ENCODE measurements at regions not wholly inside any gene's neighbourhood (a gene's known extent, or its start where the extent isn't known, plus 50 kb on each side); places are given as distances from the start of the nearest gene placed in this dataset.
"Not testable (repeated sequence)": the region's sequence is repeated elsewhere in the genome, so short reads cannot be mapped to it uniquely, and the experiment has no call there.

- DNase-seq: no peak
Measured at GRCh38 chr5:40346901-40347300, 332.8 kb upstream of the PTGER4 start.

GRCh38 chr5:40338434-40338833 lies 341.3 kb upstream of the PTGER4 start:
- not testable (repeated sequence) for DNase-seq

DNA sequence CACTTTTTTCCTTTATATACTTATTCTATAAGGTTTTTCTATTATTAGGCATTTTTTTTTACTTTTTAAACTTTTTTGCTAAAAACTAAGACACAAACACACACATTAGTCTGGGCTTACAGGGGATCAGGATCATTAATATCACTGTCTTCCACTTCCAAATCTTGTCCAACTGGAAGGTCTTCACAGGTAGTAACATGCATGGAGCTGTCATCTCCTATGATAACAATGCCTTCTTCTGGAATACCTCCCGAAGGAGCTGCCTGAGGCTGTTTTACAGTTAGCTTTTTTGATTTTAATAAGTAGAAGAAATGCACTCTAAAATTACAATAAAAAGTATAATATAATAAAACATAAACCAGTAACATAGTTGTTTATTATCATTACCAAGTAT lies 345.5 kb upstream of the PTGER4 start:
- DNase-seq: no peak

DNA sequence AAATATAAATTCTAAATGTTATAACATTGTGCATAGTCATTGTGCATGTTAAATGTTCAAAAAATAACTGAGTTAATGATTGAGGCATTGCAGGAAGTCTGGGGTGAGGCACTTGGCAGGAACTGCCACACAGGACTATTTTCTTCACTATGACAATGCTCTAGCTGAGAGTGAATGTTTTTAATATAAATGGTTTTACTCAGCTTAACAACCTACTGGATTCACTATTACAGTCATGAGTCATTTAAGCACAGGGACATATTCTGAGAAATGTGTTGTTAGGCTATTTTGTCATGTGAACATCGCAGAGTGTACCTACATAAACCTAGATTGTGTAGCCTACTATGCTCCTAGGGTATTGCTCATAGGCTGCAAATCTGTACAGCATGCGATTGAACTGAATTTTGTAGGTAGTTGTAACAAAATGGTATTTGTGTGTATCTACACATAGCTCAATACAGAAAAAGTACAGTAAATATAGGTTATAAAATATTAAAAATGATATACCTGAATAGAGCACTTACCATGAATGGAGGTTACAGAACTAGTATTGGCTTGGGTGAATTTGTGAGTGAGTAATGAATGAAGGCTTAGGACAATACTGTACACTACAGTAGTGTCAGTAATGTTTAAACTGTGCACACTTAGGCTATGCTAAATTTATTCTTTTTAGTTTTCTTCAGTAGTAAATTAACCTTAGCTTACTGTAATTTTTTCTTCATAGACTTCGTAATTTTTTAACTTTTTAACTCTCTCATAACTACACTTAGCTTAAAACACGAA lies 346.1 kb upstream of the PTGER4 start:
- no peak for DNase-seq

- no peak for DNase-seq
Measured at GRCh38 chr5:40332970-40333369, 346.7 kb upstream of the PTGER4 start.

GRCh38 chr5:40331616-40332015 lies 348.1 kb upstream of the PTGER4 start:
- no peak for DNase-seq

- DNase-seq: no peak
Measured at GRCh38 chr5:40321514-40321913, 358.2 kb upstream of the PTGER4 start.

GRCh38 chr5:40318395-40318794 lies 361.3 kb upstream of the PTGER4 start:
- DNase-seq: no peak

DNA sequence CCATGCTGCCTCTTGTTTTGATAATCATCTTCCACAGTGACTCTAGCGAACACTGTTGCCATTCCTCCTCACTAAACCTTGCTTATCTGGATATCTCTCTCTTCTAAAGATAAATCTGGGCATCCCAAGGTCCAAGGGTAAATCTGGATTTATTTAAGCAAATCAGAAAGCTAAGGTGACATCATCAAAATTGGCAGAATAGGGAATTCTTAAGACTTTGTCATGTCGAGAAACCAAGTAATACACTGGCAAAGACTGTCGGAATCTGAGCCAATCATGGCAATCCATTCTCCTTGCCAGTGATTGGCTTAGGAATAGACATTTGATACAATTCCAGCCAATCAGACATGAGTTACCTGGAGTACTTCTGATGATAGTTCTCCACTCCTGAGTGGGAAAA lies 362.7 kb upstream of the PTGER4 start:
- no peak for DNase-seq

GRCh38 chr5:40315126-40315525 lies 364.6 kb upstream of the PTGER4 start:
- no peak for DNase-seq

GRCh38 chr5:40314275-40314674 lies 365.4 kb upstream of the PTGER4 start:
- no peak for DNase-seq

DNA sequence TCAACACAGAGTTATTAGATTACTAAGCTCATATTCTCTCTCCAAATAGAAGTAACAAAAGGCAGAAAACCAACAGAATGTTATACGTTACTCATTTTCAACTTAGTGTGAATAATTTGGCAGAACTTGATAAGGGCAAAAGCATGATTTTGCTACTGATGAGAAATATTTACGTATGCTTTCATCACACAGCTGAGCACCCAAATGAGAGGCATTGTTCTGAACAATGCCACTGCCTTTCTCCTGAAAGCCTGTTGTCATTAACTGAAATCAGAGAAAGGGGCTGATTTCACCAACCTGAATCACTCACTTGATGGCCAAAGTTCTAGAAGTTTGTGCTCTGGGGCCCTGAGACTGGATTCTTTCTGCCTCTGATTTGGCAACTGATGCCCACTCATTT lies 367.5 kb upstream of the PTGER4 start:
- DNase-seq: no peak

DNA sequence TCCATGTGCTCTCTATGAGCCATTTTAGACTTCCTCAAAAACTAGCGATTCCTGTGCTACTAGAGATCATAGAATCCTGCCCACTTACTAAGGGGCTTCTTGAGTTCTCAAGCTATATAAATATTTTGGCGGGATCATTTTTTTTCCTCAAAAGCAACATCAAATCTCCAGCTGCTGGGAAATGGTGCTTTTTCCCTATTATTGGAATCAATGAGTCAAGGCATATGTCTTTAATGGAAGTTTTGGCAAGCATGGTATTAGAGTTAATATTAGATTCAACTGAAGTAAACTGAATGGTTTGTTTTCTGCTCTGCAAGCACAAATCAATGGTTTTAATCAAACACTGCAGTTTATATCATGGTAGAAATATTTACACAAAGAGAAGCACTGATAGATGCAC lies 369.9 kb upstream of the PTGER4 start:
- DNase-seq: no peak

- no peak for DNase-seq
Measured at GRCh38 chr5:40308867-40309266, 370.8 kb upstream of the PTGER4 start.

DNA sequence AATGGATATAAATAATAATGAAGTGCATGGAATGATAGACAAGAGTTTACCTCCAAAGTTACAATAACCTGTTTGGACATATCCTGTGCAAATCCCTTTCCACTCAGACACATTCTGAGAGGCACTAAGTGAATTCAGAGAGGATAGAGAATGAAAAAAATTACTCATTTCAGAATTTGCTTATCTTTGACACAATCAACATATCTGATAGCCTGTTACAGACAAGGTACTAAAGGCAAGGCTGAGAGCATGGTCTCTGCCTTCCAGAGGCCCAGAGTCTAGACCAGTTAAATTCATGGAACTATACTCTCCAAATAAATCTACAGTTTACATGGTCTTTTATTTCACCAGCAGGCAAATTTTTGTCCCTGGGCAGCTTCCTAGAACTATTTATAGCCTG lies 371.8 kb upstream of the PTGER4 start:
- no peak for DNase-seq

- DNase-seq: no peak
Measured at GRCh38 chr5:40306869-40307487, 372.7 kb upstream of the PTGER4 start.

DNA sequence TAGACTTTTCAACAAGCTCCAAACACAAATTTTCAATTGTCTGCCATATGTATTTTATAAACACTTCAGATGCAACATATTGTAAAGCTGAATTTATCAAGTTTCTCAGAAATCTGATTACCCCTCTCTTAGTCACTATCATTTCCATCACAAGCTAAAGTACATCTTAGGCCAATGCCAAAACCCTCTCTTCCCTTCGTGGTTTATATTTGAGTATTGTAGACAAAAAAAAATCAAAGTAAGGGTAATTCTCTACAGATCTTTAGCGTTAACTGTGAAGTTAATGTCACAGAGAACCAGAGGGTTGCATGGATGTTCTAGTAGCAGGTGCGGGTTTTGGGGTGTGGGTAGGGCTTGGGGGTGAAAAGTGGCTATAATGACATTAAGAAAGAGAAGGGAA lies 387.7 kb upstream of the PTGER4 start:
- no peak for DNase-seq

DNA sequence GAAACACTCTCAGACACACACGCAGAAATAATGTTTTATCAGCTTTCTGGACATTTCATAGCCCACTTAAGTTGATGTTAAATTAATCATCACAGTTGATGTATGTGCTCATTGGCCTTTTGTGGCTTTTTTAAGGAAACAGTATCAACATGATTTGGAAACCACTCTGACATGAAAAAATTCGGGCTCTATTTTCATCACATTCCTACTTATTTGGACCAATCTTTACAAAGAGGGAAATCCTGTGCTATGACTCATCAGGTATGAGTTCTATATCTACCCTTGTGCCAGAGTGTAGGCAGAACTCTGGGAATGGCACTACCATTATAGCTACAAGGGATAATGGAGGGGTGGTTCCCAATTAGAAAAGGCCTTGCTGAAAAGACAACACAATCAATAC lies 388.4 kb upstream of the PTGER4 start:
- DNase-seq: no peak

DNA sequence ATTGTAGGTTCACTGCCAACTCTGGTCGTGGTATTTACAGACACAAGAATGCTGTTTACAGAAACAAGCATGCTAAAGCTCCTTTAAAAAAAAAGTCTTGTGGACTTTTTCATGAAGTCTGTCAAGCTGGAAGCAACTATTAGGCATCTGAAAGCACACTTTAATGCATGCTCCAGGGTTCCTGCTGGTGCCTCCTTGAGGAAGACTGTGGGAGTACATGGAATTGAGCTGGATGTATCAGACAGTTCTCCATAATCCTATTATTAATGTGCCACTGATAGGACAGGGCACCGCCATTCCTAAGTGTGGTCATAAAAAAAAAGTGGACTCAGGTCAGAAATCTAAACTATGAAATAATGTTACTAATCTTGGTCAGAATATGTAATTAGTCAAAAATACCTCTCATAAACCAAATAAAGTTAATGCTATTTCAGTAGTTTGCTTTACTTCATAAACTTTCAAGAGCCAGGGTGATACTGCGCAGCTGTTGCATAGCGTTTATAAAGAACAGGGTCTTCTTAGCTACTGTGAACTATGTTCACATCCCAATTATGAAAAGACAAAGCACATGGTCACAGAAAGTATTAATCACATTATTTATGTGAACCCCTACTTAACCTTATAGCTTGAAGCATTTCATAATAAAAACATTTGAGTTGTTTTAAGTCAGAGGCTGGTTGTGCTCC lies 390.8 kb upstream of the PTGER4 start:
- no peak for DNase-seq

GRCh38 chr5:40284863-40285262 lies 394.9 kb upstream of the PTGER4 start:
- no peak for DNase-seq

DNA sequence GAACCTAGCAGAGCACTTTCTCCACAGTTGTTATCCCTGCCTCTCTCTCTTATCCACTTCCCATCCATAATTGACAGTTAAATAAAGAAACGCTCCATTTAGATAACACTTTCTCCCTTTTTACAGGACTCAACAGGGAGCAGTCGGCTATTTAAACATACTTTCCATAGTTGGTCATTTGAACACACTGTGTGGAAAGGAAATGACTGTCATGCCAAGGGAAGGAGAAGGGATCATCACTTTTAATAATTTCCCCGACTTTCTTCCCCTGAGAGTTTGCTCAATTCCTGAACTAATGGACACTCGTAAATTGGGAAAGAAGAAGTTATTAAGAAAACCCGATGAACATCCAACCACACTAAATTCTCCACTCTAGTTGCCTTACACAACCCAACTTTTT lies 400.8 kb upstream of the PTGER4 start:
- DNase-seq: no peak

DNA sequence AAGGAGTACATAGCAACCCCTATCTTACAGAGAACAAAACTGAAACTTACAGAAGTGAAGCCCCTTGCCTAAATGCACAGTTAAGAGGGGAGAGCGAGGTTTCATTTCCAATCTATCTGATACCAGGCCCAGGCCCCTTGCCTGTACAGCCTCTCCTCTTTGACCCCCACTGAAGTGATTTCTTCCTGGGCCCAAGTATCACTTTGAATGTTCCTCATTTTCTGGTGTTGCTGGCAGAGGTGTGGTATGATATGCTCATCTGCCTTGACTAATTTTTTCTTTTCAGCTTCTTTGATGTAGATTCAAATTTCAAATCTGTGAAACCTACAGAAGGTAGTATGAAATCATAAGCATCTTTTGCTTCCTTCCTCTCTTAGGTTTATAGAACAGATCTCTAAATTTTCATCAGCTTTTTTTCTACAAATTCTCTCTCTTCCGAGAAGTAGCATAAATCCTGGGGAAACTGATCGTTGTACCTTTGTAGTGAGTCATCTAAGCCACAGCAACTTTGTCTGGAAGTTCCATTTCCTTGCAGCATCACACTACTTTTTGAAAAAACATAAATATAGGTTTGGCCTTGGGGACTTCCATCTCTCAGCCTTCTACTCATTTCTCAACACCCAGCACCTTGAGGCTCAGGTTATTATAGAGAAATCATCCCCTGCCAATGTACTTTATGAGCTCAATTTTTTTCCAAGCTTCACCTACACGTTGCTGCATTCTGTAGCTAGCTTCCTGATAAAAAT lies 402.4 kb upstream of the PTGER4 start:
- no peak for DNase-seq

GRCh38 chr5:40276426-40277102 lies 403.2 kb upstream of the PTGER4 start:
- DNase-seq: no peak
